NCI-H345 treated with DMSO at 0.1 percent for 48 hours (cell line): ENCODE measurements at regions not wholly inside any gene's neighbourhood (a gene's known extent, or its start where the extent isn't known, plus 50 kb on each side); places are given as distances from the start of the nearest gene placed in this dataset.

Experiments
- DNase-seq: peaks from one replicate; lab custom pipeline; 2025; ENCODE audit not compliant: unreplicated experiment; lab: John Stamatoyannopoulos, UW

- DNase-seq: no peak
These were observed 728.8 kb upstream of the POU3F3 start for GRCh38 chr2:104125096-104125495.

GRCh38 chr2:104127049-104127770 lies 726.7 kb upstream of the POU3F3 start:
- no peak for DNase-seq

GRCh38 chr2:104140361-104140760 lies 713.6 kb upstream of the POU3F3 start:
- DNase-seq: no peak

GRCh38 chr2:104158191-104158590 lies 695.7 kb upstream of the POU3F3 start:
- DNase-seq: no peak

- DNase-seq: no peak
These were observed 690.2 kb upstream of the POU3F3 start for GRCh38 chr2:104163611-104164130.

GRCh38 chr2:104164721-104165252 lies 689.1 kb upstream of the POU3F3 start:
- DNase-seq: no peak

GRCh38 chr2:104177179-104177578 lies 676.7 kb upstream of the POU3F3 start:
- DNase-seq: no peak

GRCh38 chr2:104179644-104180043 lies 674.3 kb upstream of the POU3F3 start:
- no peak for DNase-seq

GRCh38 chr2:104200533-104201168 lies 653.3 kb upstream of the POU3F3 start:
- no peak for DNase-seq

- DNase-seq: no peak
These were observed 640.2 kb upstream of the POU3F3 start for GRCh38 chr2:104213758-104214157.

GRCh38 chr2:104215269-104216161 lies 638.4 kb upstream of the POU3F3 start:
- no peak for DNase-seq

GRCh38 chr2:104233591-104233990 lies 620.3 kb upstream of the POU3F3 start:
- DNase-seq: no peak

- DNase-seq: no peak
These were observed 617.4 kb upstream of the POU3F3 start for GRCh38 chr2:104236491-104236890.

- DNase-seq: no peak
These were observed 612.9 kb upstream of the POU3F3 start for GRCh38 chr2:104240984-104241383.

GRCh38 chr2:104249629-104250028 lies 604.3 kb upstream of the POU3F3 start:
- DNase-seq: no peak

GRCh38 chr2:104250635-104251034 lies 603.3 kb upstream of the POU3F3 start:
- no peak for DNase-seq

GRCh38 chr2:104254017-104254416 lies 599.9 kb upstream of the POU3F3 start:
- DNase-seq: no peak

- DNase-seq: no peak
These were observed 591.2 kb upstream of the POU3F3 start for GRCh38 chr2:104262714-104263113.

GRCh38 chr2:104279646-104280045 lies 574.3 kb upstream of the POU3F3 start:
- no peak for DNase-seq

GRCh38 chr2:104280216-104280615 lies 573.7 kb upstream of the POU3F3 start:
- DNase-seq: no peak

- DNase-seq: no peak
These were observed 567.1 kb upstream of the POU3F3 start for GRCh38 chr2:104286841-104287240.
